UCSD-AML1 (cell line): ENCODE measurements at regions not wholly inside any gene's neighbourhood (a gene's known extent, or its start where the extent isn't known, plus 50 kb on each side); places are given as distances from the start of the nearest gene placed in this dataset.
A peak's percentile ranks its signal among the peaks of the same experiment; 100 is the strongest.

Experiments
- DNase-seq: peaks from one replicate; lab custom pipeline; 2025; ENCODE audit not compliant: unreplicated experiment; lab: John Stamatoyannopoulos, UW

GRCh38 chr9:113781381-113781780, 94.7 kb upstream of the ZNF618 start:
- DNase-seq, result no peak

- DNase-seq, result no peak
Observed at GRCh38 chr9:113781896-113782295, 94.2 kb upstream of the ZNF618 start.

- DNase-seq, result no peak
Observed at GRCh38 chr9:113783475-113783874, 92.6 kb upstream of the ZNF618 start.

GRCh38 chr9:113785334-113785733, 90.8 kb upstream of the ZNF618 start:
- no peak for DNase-seq

- no peak for DNase-seq
Observed at GRCh38 chr9:113786071-113786470, 90.0 kb upstream of the ZNF618 start.

- no peak for DNase-seq
Observed at GRCh38 chr9:113787871-113788270, 88.2 kb upstream of the ZNF618 start.

- DNase-seq, result no peak
Observed at GRCh38 chr9:113788616-113789330, 87.3 kb upstream of the ZNF618 start.

GRCh38 chr9:113790093-113790492, 86.0 kb upstream of the ZNF618 start:
- DNase-seq, result no peak

- DNase-seq, result no peak
Observed at GRCh38 chr9:113793558-113793957, 82.6 kb upstream of the ZNF618 start.

GRCh38 chr9:113794721-113795120, 81.4 kb upstream of the ZNF618 start:
- DNase-seq, result no peak

- DNase-seq, result no peak
Observed at GRCh38 chr9:113795811-113796392, 80.2 kb upstream of the ZNF618 start.

GRCh38 chr9:113796646-113797426, 79.3 kb upstream of the ZNF618 start:
- DNase-seq, result no peak

- DNase-seq, result no peak
Observed at GRCh38 chr9:113798062-113799030, 77.8 kb upstream of the ZNF618 start.

GRCh38 chr9:113800276-113800675, 75.8 kb upstream of the ZNF618 start:
- DNase-seq, result no peak

- no peak for DNase-seq
Observed at GRCh38 chr9:113803811-113804589, 72.1 kb upstream of the ZNF618 start.

GRCh38 chr9:113805486-113806132, 70.5 kb upstream of the ZNF618 start:
- no peak for DNase-seq

GRCh38 chr9:113807173-113808061, 68.7 kb upstream of the ZNF618 start:
- DNase-seq, result peak; percentile 33
